Naive thymus-derived CD4-positive, alpha-beta T cell (primary cell): ENCODE measurements at regions not wholly inside any gene's neighbourhood (a gene's known extent, or its start where the extent isn't known, plus 50 kb on each side); places are given as distances from the start of the nearest gene placed in this dataset.

ENCODE experiments used
- ATAC-seq: fragments of 150-1000 bp; cut with Tn5 transposase; 2 replicates; pipeline ENCODE4 v1.10.0; 2021; ENCODE audit warnings: mild to moderate bottlenecking, moderate library complexity
- CTCF ChIA-PET: fragments of 350-600 bp; sonication (Branson Sonifier 250); formaldehyde crosslinking; loops from one replicate; lab custom pipeline; 2021; ENCODE audit warnings: antibody characterized with exemption; lab: Charles Lee
- POLR2A ChIA-PET: fragments of 350-600 bp; sonication (Branson Sonifier 250); formaldehyde crosslinking; loops from one replicate; lab custom pipeline; 2021; ENCODE audit warnings: antibody characterized with exemption, inconsistent platforms; lab: Charles Lee
- DNase-seq, 9 donors: peaks; one replicate each; pipeline versions ENCODE4 v3.0.0 to v3.0.0-alpha.2; 2020 to 2022; ENCODE audit warnings: mixed read lengths in 1 of 9
- H3K27ac ChIP-seq: one replicate; pipeline ENCODE4 v1.7.0; 2013; ENCODE audit warnings: mild to moderate bottlenecking, low read depth, low read length, moderate library complexity
- H3K27me3 ChIP-seq, 2 donors: one replicate each; pipeline ENCODE4 v1.7.0; 2013; ENCODE audit warnings: low read length in 2 of 2, mild to moderate bottlenecking in 2 of 2, moderate library complexity in 2 of 2; ENCODE audit not compliant: control insufficient read depth in 2 of 2, insufficient read depth in 2 of 2
- H3K36me3 ChIP-seq, 3 experiments: 1 replicate in 2 of 3; 2 replicates in 1 of 3; pipeline ENCODE4 v1.7.0; 2013; ENCODE audit warnings: low read length in 3 of 3, mild to moderate bottlenecking in 3 of 3, moderate library complexity in 1 of 3; ENCODE audit not compliant: insufficient read depth in 3 of 3, control insufficient read depth in 2 of 3
- H3K4me1 ChIP-seq, 2 donors: one replicate each; pipeline ENCODE4 v1.7.0; 2013; ENCODE audit warnings: low read length in 2 of 2, mild to moderate bottlenecking in 2 of 2, moderate library complexity in 1 of 2; ENCODE audit not compliant: control insufficient read depth in 2 of 2, insufficient read depth in 2 of 2
- H3K4me3 ChIP-seq: 2 replicates; pipeline ENCODE4 v1.7.0; 2013; ENCODE audit warnings: mild to moderate bottlenecking, low read length
- H3K9me3 ChIP-seq, 3 experiments: 1 replicate in 2 of 3; 2 replicates in 1 of 3; pipeline ENCODE4 v1.7.0; 2013; ENCODE audit warnings: low read length in 3 of 3; ENCODE audit not compliant: control insufficient read depth in 2 of 3
- H3K27ac Mint-ChIP-seq, 9 donors: one replicate each; pipeline ENCODE4 v1.8.0; 2020 to 2022; ENCODE audit warnings: mixed read lengths in 9 of 9, mild to moderate bottlenecking in 8 of 9, moderate library complexity in 5 of 9, inconsistent platforms in 2 of 9
- H3K27me3 Mint-ChIP-seq, 5 donors: one replicate each; pipeline ENCODE4 v1.8.0; 2021 to 2022; ENCODE audit warnings: mixed read lengths in 5 of 5, mild to moderate bottlenecking in 1 of 5
- H3K36me3 Mint-ChIP-seq, 5 donors: one replicate each; pipeline ENCODE4 v1.8.0; 2020 to 2022; ENCODE audit warnings: mixed read lengths in 5 of 5, mild to moderate bottlenecking in 3 of 5, inconsistent platforms in 1 of 5
- H3K4me1 Mint-ChIP-seq, 7 donors: one replicate each; pipeline ENCODE4 v1.8.0; 2020 to 2022; ENCODE audit warnings: mixed read lengths in 7 of 7, mild to moderate bottlenecking in 3 of 7, inconsistent platforms in 1 of 7
- H3K4me3 Mint-ChIP-seq, 10 donors: one replicate each; pipeline ENCODE4 v1.8.0; 2020 to 2022; ENCODE audit warnings: mild to moderate bottlenecking in 10 of 10, mixed read lengths in 10 of 10, moderate library complexity in 6 of 10, inconsistent platforms in 2 of 10
- H3K9me3 Mint-ChIP-seq, 11 donors: one replicate each; pipeline ENCODE4 v1.8.0; 2020 to 2022; ENCODE audit warnings: mixed read lengths in 11 of 11, mild to moderate bottlenecking in 4 of 11, inconsistent platforms in 1 of 11, moderate library complexity in 1 of 11
- intact Hi-C, 2 donors: fragments of 100-400 bp; cut with micrococcal nuclease; formaldehyde crosslinking; loops; one replicate each; pipeline ENCODE4 v1.15.1; 2023

- Mint-ChIP-seq H3K4me3 (no peak overlapping the region), H3K4me1 (peaks cover 6 to 33% (median 10%) of the 10 kb centered on the region in 7 donors), H3K27ac (no peak overlapping the region), H3K9me3 (peaks cover 0 to 2% (median 0%) of the 10 kb centered on the region in 11 donors), H3K36me3 (peaks cover 0 to 17% (median 0%) of the 10 kb centered on the region in 5 donors), H3K27me3 (peaks cover 1 to 9% (median 6%) of the 10 kb centered on the region in 5 donors)
- no peaks in the 10 kb centered on the region for H3K4me1 ChIP-seq
- no peaks in the 10 kb centered on the region for H3K9me3 ChIP-seq
- ChIA-PET POLR2A (interaction anchor here (1.1 kb wide), 1 partner anchor 9 kb away, joined by 3 read pairs; no protein-coding TSS in a partner anchor), CTCF (interaction anchor here (1.5 kb wide), 1 partner anchor 9 kb away, joined by 6 read pairs; no protein-coding TSS in a partner anchor)
- DNase-seq (no peak), ATAC-seq (no peak)
- H3K36me3 ChIP-seq, result no peaks in the 10 kb centered on the region
- H3K27ac ChIP-seq, result no peak overlapping the region
- intact Hi-C loops, result no loop called here
- H3K27me3 ChIP-seq, result no peaks in the 10 kb centered on the region
- no peak overlapping the region for H3K4me3 ChIP-seq
Observed at GRCh38 chr10:8128511-8128910, 74.0 kb downstream of the GATA3 start.

GRCh38 chr10:8129438-8129837 lies 75.0 kb downstream of the GATA3 start:
- ATAC-seq (no peak), DNase-seq (no peak)
- H3K27ac Mint-ChIP-seq, result no peak overlapping the region
- no peak overlapping the region for H3K4me3 ChIP-seq
- POLR2A ChIA-PET, result interaction anchor here (1.1 kb wide), 1 partner anchor 8 kb away, joined by 3 read pairs; no protein-coding TSS in a partner anchor
- H3K9me3 ChIP-seq, result no peaks in the 10 kb centered on the region
- H3K27me3 ChIP-seq, result no peaks in the 10 kb centered on the region
- H3K9me3 Mint-ChIP-seq, result peaks cover 0 to 2% (median 0%) of the 10 kb centered on the region in 11 donors
- peaks cover 6 to 39% (median 11%) of the 10 kb centered on the region in 7 donors for H3K4me1 Mint-ChIP-seq
- peaks cover 1 to 16% (median 10%) of the 10 kb centered on the region in 5 donors for H3K27me3 Mint-ChIP-seq
- H3K36me3 Mint-ChIP-seq, result peaks cover 0 to 22% (median 0%) of the 10 kb centered on the region in 5 donors
- intact Hi-C loops, result no loop called here
- H3K27ac ChIP-seq, result no peak overlapping the region
- CTCF ChIA-PET, result no interaction called here
- no peak overlapping the region for H3K4me3 Mint-ChIP-seq
- H3K4me1 ChIP-seq, result no peaks in the 10 kb centered on the region
- no peaks in the 10 kb centered on the region for H3K36me3 ChIP-seq

- peak overlapping the region in 1 of 10 donors; percentile 53 for H3K4me3 Mint-ChIP-seq
- H3K27me3 Mint-ChIP-seq, result peaks cover 1 to 16% (median 10%) of the 10 kb centered on the region in 5 donors
- intact Hi-C loops, result loop anchor here in 1 of 2 donors (1.0 to 5.0 kb wide), 2 partner anchors 44 to 273 kb away; no protein-coding TSS in a partner anchor
- H3K36me3 Mint-ChIP-seq, result peaks cover 0 to 22% (median 0%) of the 10 kb centered on the region in 5 donors
- Histone ChIP-seq H3K36me3 (no peaks in the 10 kb centered on the region), H3K27ac (no peak overlapping the region), H3K27me3 (no peaks in the 10 kb centered on the region), H3K9me3 (no peaks in the 10 kb centered on the region), H3K4me1 (peaks cover 0 to 2% of the 10 kb centered on the region in 2 donors), H3K4me3 (no peak overlapping the region)
- ATAC-seq (no peak), DNase-seq (peak in 1 of 9 donors; percentile 56)
- H3K4me1 Mint-ChIP-seq, result peaks cover 4 to 47% (median 14%) of the 10 kb centered on the region in 7 donors
- ChIA-PET CTCF (no interaction called here), POLR2A (interaction anchor here (0.7 kb wide), 1 partner anchor 201 kb away, joined by 3 read pairs; no protein-coding TSS in a partner anchor)
- H3K9me3 Mint-ChIP-seq, result peaks cover 0 to 2% (median 0%) of the 10 kb centered on the region in 11 donors
- H3K27ac Mint-ChIP-seq, result peak overlapping the region in 1 of 9 donors; percentile 73
Observed at GRCh38 chr10:8130973-8131911, 76.8 kb downstream of the GATA3 start.

GRCh38 chr10:8133146-8133545 lies 78.7 kb downstream of the GATA3 start:
- Mint-ChIP-seq H3K27me3 (peaks cover 1 to 16% (median 10%) of the 10 kb centered on the region in 5 donors), H3K27ac (peak overlapping the region in 3 of 9 donors; percentile 34 to 65 (median 56)), H3K36me3 (peaks cover 0 to 18% (median 0%) of the 10 kb centered on the region in 5 donors), H3K4me3 (peak overlapping the region; percentile 49 to 78 (median 66)), H3K4me1 (peaks cover 17 to 66% (median 32%) of the 10 kb centered on the region in 7 donors), H3K9me3 (peaks cover 0 to 2% (median 0%) of the 10 kb centered on the region in 11 donors)
- ChIA-PET CTCF (no interaction called here), POLR2A (no interaction called here)
- DNase-seq, result peak in 1 of 9 donors; percentile 64
- Histone ChIP-seq H3K36me3 (no peaks in the 10 kb centered on the region), H3K4me3 (no peak overlapping the region), H3K27me3 (no peaks in the 10 kb centered on the region), H3K4me1 (peaks cover 3 to 18% of the 10 kb centered on the region in 2 donors), H3K27ac (no peak overlapping the region), H3K9me3 (no peaks in the 10 kb centered on the region)
- no peak for ATAC-seq
- intact Hi-C loops, result loop anchor here in 1 of 2 donors (1.0 to 5.0 kb wide), 2 partner anchors 46 to 112 kb away; no protein-coding TSS in a partner anchor

- ChIA-PET POLR2A (interaction anchor here (0.7 to 2.8 kb wide), 7 partner anchors 8 to 239 kb away, joined by 3 to 13 read pairs (median 3); no protein-coding TSS in a partner anchor), CTCF (interaction anchor here (1.5 kb wide), 1 partner anchor 9 kb away, joined by 6 read pairs; no protein-coding TSS in a partner anchor)
- DNase-seq (peak in 3 of 9 donors; percentile 6 to 13 (median 8)), ATAC-seq (no peak)
- Histone ChIP-seq H3K27ac (peak overlapping the region; percentile 72), H3K36me3 (no peaks in the 10 kb centered on the region), H3K9me3 (no peaks in the 10 kb centered on the region), H3K4me1 (peaks cover 3 to 18% of the 10 kb centered on the region in 2 donors), H3K27me3 (no peaks in the 10 kb centered on the region), H3K4me3 (peak overlapping the region; percentile 63)
- H3K27me3 Mint-ChIP-seq, result peaks cover 0 to 16% (median 10%) of the 10 kb centered on the region in 5 donors
- H3K4me1 Mint-ChIP-seq, result peaks cover 24 to 73% (median 39%) of the 10 kb centered on the region in 7 donors
- peak overlapping the region; percentile 86 to 98 (median 93) for H3K27ac Mint-ChIP-seq
- H3K9me3 Mint-ChIP-seq, result no peaks in the 10 kb centered on the region
- H3K36me3 Mint-ChIP-seq, result peaks cover 0 to 16% (median 0%) of the 10 kb centered on the region in 5 donors
- H3K4me3 Mint-ChIP-seq, result peak overlapping the region; percentile 84 to 95 (median 88)
- intact Hi-C loops, result loop anchor here (1.0 to 2.0 kb wide), 8 partner anchors 46 to 308 kb away; no protein-coding TSS in a partner anchor
Observed at GRCh38 chr10:8136736-8137135, 82.2 kb downstream of the GATA3 start.

GRCh38 chr10:8137272-8137681 lies 82.8 kb downstream of the GATA3 start:
- Histone ChIP-seq H3K27me3 (no peaks in the 10 kb centered on the region), H3K27ac (peak overlapping the region; percentile 72), H3K36me3 (no peaks in the 10 kb centered on the region), H3K9me3 (no peaks in the 10 kb centered on the region), H3K4me3 (peak overlapping the region; percentile 63), H3K4me1 (peaks cover 3 to 18% of the 10 kb centered on the region in 2 donors)
- DNase-seq (peak in 8 of 9 donors; percentile 30 to 57 (median 44)), ATAC-seq (peak; percentile 79)
- Mint-ChIP-seq H3K4me3 (peak overlapping the region; percentile 84 to 95 (median 88)), H3K27ac (peak overlapping the region; percentile 86 to 98 (median 93)), H3K9me3 (no peaks in the 10 kb centered on the region), H3K27me3 (peaks cover 0 to 16% (median 10%) of the 10 kb centered on the region in 5 donors), H3K36me3 (peaks cover 0 to 16% (median 0%) of the 10 kb centered on the region in 5 donors), H3K4me1 (peaks cover 24 to 68% (median 39%) of the 10 kb centered on the region in 7 donors)
- POLR2A ChIA-PET, result interaction anchor here (0.7 to 2.8 kb wide), 8 partner anchors 8 to 89 kb away, joined by 3 to 13 read pairs (median 3); partner anchors contain the start of gene GATA3
- intact Hi-C loops, result loop anchor here (1.0 to 2.0 kb wide), 8 partner anchors 46 to 307 kb away; no protein-coding TSS in a partner anchor
- CTCF ChIA-PET, result interaction anchor here (0.6 to 1.5 kb wide), 2 partner anchors 10 to 612 kb away, joined by 3 to 6 read pairs; no protein-coding TSS in a partner anchor
